ENCODE measurements at regions not wholly inside any gene's neighbourhood (a gene's known extent, or its start where the extent isn't known, plus 50 kb on each side); places are given as distances from the start of the nearest gene placed in this dataset.

DNA sequence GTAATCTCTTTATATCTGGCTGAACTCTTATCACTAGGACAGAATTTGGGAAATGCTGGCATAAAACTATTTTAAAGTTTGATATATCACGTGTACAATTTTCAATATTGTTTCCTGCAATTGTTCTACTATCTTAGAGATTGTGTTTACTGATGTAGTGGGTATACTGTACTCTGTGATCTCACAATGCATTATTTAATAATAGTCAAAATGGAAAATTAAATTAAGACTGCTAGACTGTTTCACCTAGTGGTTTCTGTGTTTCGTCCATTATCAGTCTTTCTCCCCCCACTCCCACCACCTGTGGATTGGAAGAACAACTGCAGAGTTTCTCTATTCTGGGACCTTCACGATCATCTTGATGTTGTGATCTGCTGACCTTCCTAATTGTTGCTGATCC is 449.2 kb upstream of the SLC10A2 start:
- TF ChIP-seq POLR2A (IDR thresholded peaks at IDR 0.05; ENCODE audit: borderline replicate concordance, extremely low read depth, insufficient read depth, insufficient read length) (no peak), EZH2phosphoT487 (IDR thresholded peaks at IDR 0.05; ENCODE audit: borderline replicate concordance) (no peak), POLR2AphosphoS5 (IDR thresholded peaks at IDR 0.05; ENCODE audit: low read depth, low read length) (no peak), EZH2 (IDR thresholded peaks at IDR 0.05) (no peak), ELF1 (IDR thresholded peaks at IDR 0.05; ENCODE audit: borderline replicate concordance, low read depth) (no peak)

All from HCT116 (cell line).